Neural progenitor cell (in vitro differentiated cells): ENCODE measurements at regions not wholly inside any gene's neighbourhood (a gene's known extent, or its start where the extent isn't known, plus 50 kb on each side); places are given as distances from the start of the nearest gene placed in this dataset.

ENCODE experiments used
- EZH2 ChIP-seq: fragments of 200-600 bp; sonication (generic); IDR thresholded peaks from 2 replicates; pipeline ENCODE4 v1.6.1; 2017; ENCODE audit warnings: antibody characterized with exemption, mild to moderate bottlenecking, moderate library complexity
- TF ChIP-seq, protein P1 (sequence below): fragments of 200-600 bp; sonication (generic); IDR thresholded peaks from 2 replicates; pipeline ENCODE4 v1.5.1; 2017; ENCODE audit warnings: antibody characterized with exemption, mild to moderate bottlenecking

GRCh38 chr5:142405023-142405422 lies 80.2 kb upstream of the SPRY4 start:
- TF ChIP-seq EZH2 = no peak
- TF ChIP-seq, protein P1, sequence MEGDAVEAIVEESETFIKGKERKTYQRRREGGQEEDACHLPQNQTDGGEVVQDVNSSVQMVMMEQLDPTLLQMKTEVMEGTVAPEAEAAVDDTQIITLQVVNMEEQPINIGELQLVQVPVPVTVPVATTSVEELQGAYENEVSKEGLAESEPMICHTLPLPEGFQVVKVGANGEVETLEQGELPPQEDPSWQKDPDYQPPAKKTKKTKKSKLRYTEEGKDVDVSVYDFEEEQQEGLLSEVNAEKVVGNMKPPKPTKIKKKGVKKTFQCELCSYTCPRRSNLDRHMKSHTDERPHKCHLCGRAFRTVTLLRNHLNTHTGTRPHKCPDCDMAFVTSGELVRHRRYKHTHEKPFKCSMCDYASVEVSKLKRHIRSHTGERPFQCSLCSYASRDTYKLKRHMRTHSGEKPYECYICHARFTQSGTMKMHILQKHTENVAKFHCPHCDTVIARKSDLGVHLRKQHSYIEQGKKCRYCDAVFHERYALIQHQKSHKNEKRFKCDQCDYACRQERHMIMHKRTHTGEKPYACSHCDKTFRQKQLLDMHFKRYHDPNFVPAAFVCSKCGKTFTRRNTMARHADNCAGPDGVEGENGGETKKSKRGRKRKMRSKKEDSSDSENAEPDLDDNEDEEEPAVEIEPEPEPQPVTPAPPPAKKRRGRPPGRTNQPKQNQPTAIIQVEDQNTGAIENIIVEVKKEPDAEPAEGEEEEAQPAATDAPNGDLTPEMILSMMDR = no peak
